Liver (tissue), 7 donors: ENCODE measurements at regions not wholly inside any gene's neighbourhood (a gene's known extent, or its start where the extent isn't known, plus 50 kb on each side); places are given as distances from the start of the nearest gene placed in this dataset.
A peak's percentile ranks its signal among the peaks of the same experiment; 100 is the strongest.

Experiments used
- DNase-seq: peaks from one replicate; pipeline ENCODE4 v3.0.0-alpha.2; 2017; ENCODE audit warnings: low spot score
- H3K27ac ChIP-seq, 2 donors: one replicate each; pipeline ENCODE4 v1.7.0; 2013; ENCODE audit warnings: inconsistent platforms in 2 of 2, low read length in 2 of 2, control low read depth in 1 of 2, low read depth in 1 of 2, mild to moderate bottlenecking in 1 of 2
- H3K27me3 ChIP-seq, 4 donors: one replicate each; pipeline versions ENCODE4 v1.6.1 to v1.7.0; 2013; ENCODE audit warnings: low read length in 3 of 4, inconsistent platforms in 1 of 4, mild to moderate bottlenecking in 1 of 4, moderate library complexity in 1 of 4; ENCODE audit not compliant: control insufficient read depth in 4 of 4, insufficient read depth in 4 of 4
- H3K36me3 ChIP-seq, 4 donors: one replicate each; pipeline versions ENCODE4 v1.6.1 to v1.7.0; 2013; ENCODE audit warnings: low read length in 3 of 4, mild to moderate bottlenecking in 3 of 4, low read depth in 1 of 4, moderate library complexity in 1 of 4; ENCODE audit not compliant: control insufficient read depth in 4 of 4, insufficient read depth in 3 of 4
- H3K4me1 ChIP-seq, 4 donors: one replicate each; pipeline versions ENCODE4 v1.6.1 to v1.7.0; 2013; ENCODE audit warnings: low read length in 3 of 4, mild to moderate bottlenecking in 3 of 4, moderate library complexity in 1 of 4; ENCODE audit not compliant: control insufficient read depth in 4 of 4, insufficient read depth in 4 of 4
- H3K4me3 ChIP-seq, 3 donors: one replicate each; pipeline versions ENCODE4 v1.6.1 to v1.7.0; 2013; ENCODE audit warnings: low read length in 3 of 3, control low read depth in 1 of 3, low read depth in 1 of 3, mild to moderate bottlenecking in 1 of 3
- H3K9ac ChIP-seq, 2 donors: one replicate each; pipeline ENCODE4 v1.7.0; 2013; ENCODE audit warnings: low read length in 2 of 2, mild to moderate bottlenecking in 2 of 2, moderate library complexity in 2 of 2, control low read depth in 1 of 2, low read depth in 1 of 2
- H3K9me3 ChIP-seq, 4 donors: one replicate each; pipeline versions ENCODE4 v1.6.1 to v1.7.0; 2013; ENCODE audit warnings: low read length in 3 of 4; ENCODE audit not compliant: control insufficient read depth in 4 of 4
- ATF3 ChIP-seq: IDR thresholded peaks from 2 replicates; pipeline ENCODE4 v1.6.1; 2016; ENCODE audit warnings: antibody characterized with exemption
- EGR1 ChIP-seq, 2 donors: IDR thresholded peaks; 2 replicates each; pipeline ENCODE4 v1.6.1; 2016 to 2018; ENCODE audit warnings: antibody characterized with exemption in 2 of 2, low read depth in 2 of 2
- FOXA1 ChIP-seq: IDR thresholded peaks from 2 replicates; pipeline ENCODE4 v1.6.1; 2016; ENCODE audit warnings: antibody characterized with exemption
- FOXA2 ChIP-seq: IDR thresholded peaks from 2 replicates; pipeline ENCODE4 v1.6.1; 2016; ENCODE audit warnings: antibody characterized with exemption
- GABPA ChIP-seq, 2 donors: IDR thresholded peaks in 1 of 2; conservative IDR thresholded peaks in 1 of 2; 2 replicates each; pipeline ENCODE4 v1.6.1; 2016; ENCODE audit warnings: antibody characterized with exemption in 2 of 2, mild to moderate bottlenecking in 1 of 2, moderate library complexity in 1 of 2
- HNF4A ChIP-seq, 2 donors: conservative IDR thresholded peaks; 2 replicates each; pipeline ENCODE4 v1.6.1; 2016; ENCODE audit warnings: antibody characterized with exemption in 2 of 2, mild to moderate bottlenecking in 2 of 2
- HNF4G ChIP-seq: IDR thresholded peaks from 2 replicates; pipeline ENCODE4 v1.6.1; 2016; ENCODE audit warnings: antibody characterized with exemption
- JUND ChIP-seq, 2 donors: IDR thresholded peaks; 2 replicates each; pipeline ENCODE4 v1.6.1; 2016; ENCODE audit warnings: antibody characterized with exemption in 2 of 2
- MAX ChIP-seq: IDR thresholded peaks from 2 replicates; pipeline ENCODE4 v1.6.1; 2016; ENCODE audit warnings: antibody characterized with exemption
- NR2F2 ChIP-seq: IDR thresholded peaks from 2 replicates; pipeline ENCODE4 v1.6.1; 2016; ENCODE audit warnings: antibody characterized with exemption
- RAD21 ChIP-seq, 2 donors: IDR thresholded peaks; 2 replicates each; pipeline ENCODE4 v1.6.1; 2016; ENCODE audit warnings: antibody characterized with exemption in 2 of 2, mild to moderate bottlenecking in 2 of 2
- REST ChIP-seq: IDR thresholded peaks from 2 replicates; pipeline ENCODE4 v1.6.1; 2016; ENCODE audit warnings: antibody characterized with exemption, mild to moderate bottlenecking
- SP1 ChIP-seq: IDR thresholded peaks from 2 replicates; pipeline ENCODE4 v1.6.1; 2018; ENCODE audit warnings: antibody characterized with exemption, mild to moderate bottlenecking
- TAF1 ChIP-seq: conservative IDR thresholded peaks from 2 replicates; pipeline ENCODE4 v1.6.1; 2016; ENCODE audit warnings: antibody characterized with exemption, mild to moderate bottlenecking
- ZBTB33 ChIP-seq: IDR thresholded peaks from 2 replicates; pipeline ENCODE4 v1.6.1; 2016; ENCODE audit warnings: antibody characterized with exemption
- WGBS: extraction: QIAGEN DNeasy Blood & Tissue Kit; methylation state at CpG from one replicate; pipeline ENCODE4 v1.1.7; 2013; 5-methylcytosine and 5-hydroxymethylcytosine counted together
- donor health status: healthy.
- donor health status: healthy.
- donor health status: healthy.
- donor health status: healthy.

- no peaks in the 10 kb centered on the region for H3K27me3 ChIP-seq
- no peak for TF ChIP-seq MAX
- no peak for TF ChIP-seq REST
- TF ChIP-seq NR2F2 = no peak
- no peak for TF ChIP-seq JUND (IDR thresholded peaks at IDR 0.05)
- TF ChIP-seq RAD21 (IDR thresholded peaks at IDR 0.05) = no peak
- TF ChIP-seq FOXA2 = no peak
- TF ChIP-seq FOXA1 = no peak
- DNase-seq = no peak
- H3K36me3 ChIP-seq = no peaks in the 10 kb centered on the region
- no peak overlapping the region for H3K9ac ChIP-seq
- 77% methylated on average over 8 of the region's 8 CpGs for WGBS
- H3K9me3 ChIP-seq = no peaks in the 10 kb centered on the region
- H3K4me3 ChIP-seq = no peak overlapping the region
- H3K4me1 ChIP-seq = peaks cover 20 to 36% (median 29%) of the 10 kb centered on the region in 4 donors
- no peak overlapping the region for H3K27ac ChIP-seq
Measured at GRCh38 chr3:194275721-194276120, 75.4 kb downstream of the CPN2 start.

GRCh38 chr3:194276768-194277103 lies 74.4 kb downstream of the CPN2 start:
- Histone ChIP-seq H3K9ac (no peak overlapping the region), H3K4me1 (peaks cover 13 to 26% (median 23%) of the 10 kb centered on the region in 4 donors), H3K27ac (peak overlapping the region; percentile 20 to 68), H3K4me3 (no peak overlapping the region), H3K36me3 (no peaks in the 10 kb centered on the region), H3K27me3 (no peaks in the 10 kb centered on the region), H3K9me3 (no peaks in the 10 kb centered on the region)
- TF ChIP-seq FOXA1 (no peak), EGR1 (IDR thresholded peaks at IDR 0.05; ENCODE audit: low read depth in 2 of 2) (no peak), HNF4A (conservative IDR thresholded peaks at IDR 0.05) (peak in 1 of 2 donors; percentile 31), TAF1 (no peak), ZBTB33 (no peak), GABPA (IDR thresholded peaks at IDR 0.05 in 1 of 2, conservative IDR thresholded peaks at IDR 0.05 in 1 of 2) (no peak), REST (no peak), SP1 (no peak), ATF3 (no peak), HNF4G (no peak), FOXA2 (no peak), MAX (peak; percentile 71)
- no peak for DNase-seq
- 46% methylated on average over 4 of the region's 4 CpGs for WGBS
